Neuronal stem cell (in vitro differentiated cells): ENCODE measurements at regions not wholly inside any gene's neighbourhood (a gene's known extent, or its start where the extent isn't known, plus 50 kb on each side); places are given as distances from the start of the nearest gene placed in this dataset.

Experiments used
- DNase-seq: peaks from one replicate; pipeline ENCODE4 v3.0.0-alpha.2; 2013; ENCODE audit warnings: low spot score
- H2AFZ ChIP-seq: one replicate; pipeline ENCODE4 v1.6.1; 2013; ENCODE audit warnings: mild to moderate bottlenecking, low read length, inconsistent platforms
- H2AK5ac ChIP-seq: 2 replicates; pipeline ENCODE4 v1.6.1; 2013; ENCODE audit warnings: low read depth, mild to moderate bottlenecking, inconsistent platforms, low read length, moderate library complexity, mixed read lengths
- H2BK120ac ChIP-seq: 2 replicates; pipeline ENCODE4 v1.6.1; 2013; ENCODE audit warnings: low read depth, mild to moderate bottlenecking, inconsistent platforms, low read length, moderate library complexity, mixed read lengths
- H2BK12ac ChIP-seq: one replicate; pipeline ENCODE4 v1.6.1; 2013; ENCODE audit warnings: low read length, inconsistent platforms
- H2BK15ac ChIP-seq: 2 replicates; pipeline ENCODE4 v1.6.1; 2013; ENCODE audit warnings: mild to moderate bottlenecking, low read length, inconsistent platforms, mixed read lengths
- H2BK5ac ChIP-seq: one replicate; pipeline ENCODE4 v1.6.1; 2013; ENCODE audit warnings: inconsistent platforms, mild to moderate bottlenecking, low read length, moderate library complexity
- H3K14ac ChIP-seq: one replicate; pipeline ENCODE4 v1.6.1; 2013; ENCODE audit warnings: low read length, inconsistent platforms
- H3K18ac ChIP-seq: 2 replicates; pipeline ENCODE4 v1.6.1; 2013; ENCODE audit warnings: low read length, inconsistent platforms
- H3K23ac ChIP-seq: 2 replicates; pipeline ENCODE4 v1.6.1; 2013; ENCODE audit warnings: low read depth, mild to moderate bottlenecking, mixed read lengths, low read length, inconsistent platforms; ENCODE audit not compliant: poor library complexity
- H3K27ac ChIP-seq: replicated peaks from 3 replicates; pipeline ENCODE4 v1.5.1; 2013; ENCODE audit warnings: low read length, inconsistent platforms
- H3K27me3 ChIP-seq, 3 experiments: 2 replicates each; pipeline ENCODE4 v1.6.1; 2013; ENCODE audit warnings: low read length in 3 of 3, mild to moderate bottlenecking in 2 of 3, inconsistent platforms in 1 of 3, low read depth in 1 of 3, mixed read lengths in 1 of 3, moderate library complexity in 1 of 3; ENCODE audit not compliant: control insufficient read depth in 3 of 3, insufficient read depth in 3 of 3
- H3K36me3 ChIP-seq, 2 donors: replicated peaks in 1 of 2; 2 replicates each; pipeline ENCODE4 v1.6.1; 2013; ENCODE audit warnings: low read length in 2 of 2; ENCODE audit not compliant: control insufficient read depth in 2 of 2, insufficient read depth in 2 of 2
- H3K4ac ChIP-seq: 2 replicates; pipeline ENCODE4 v1.6.1; 2013; ENCODE audit warnings: inconsistent platforms, mild to moderate bottlenecking, low read length, moderate library complexity
- H3K4me1 ChIP-seq, 2 donors: 1 replicate in 1 of 2; 2 replicates in 1 of 2; pipeline ENCODE4 v1.6.1; 2013; ENCODE audit warnings: low read length in 2 of 2, low read depth in 1 of 2; ENCODE audit not compliant: control insufficient read depth in 2 of 2, insufficient read depth in 1 of 2
- H3K4me2 ChIP-seq: one replicate; pipeline ENCODE4 v1.6.1; 2013; ENCODE audit warnings: mild to moderate bottlenecking, low read length, inconsistent platforms; ENCODE audit not compliant: insufficient read depth, poor library complexity, severe bottlenecking
- H3K4me3 ChIP-seq, 2 donors: 2 replicates each; pipeline ENCODE4 v1.5.1; 2013; ENCODE audit warnings: low read length in 2 of 2, mild to moderate bottlenecking in 2 of 2, inconsistent platforms in 1 of 2, moderate library complexity in 1 of 2
- H3K79me1 ChIP-seq: one replicate; pipeline ENCODE4 v1.6.1; 2013; ENCODE audit warnings: low read depth, mild to moderate bottlenecking, inconsistent platforms, low read length, moderate library complexity
- H3K9ac ChIP-seq: one replicate; pipeline ENCODE4 v1.6.1; 2013; ENCODE audit warnings: mild to moderate bottlenecking, low read depth, low read length, inconsistent platforms; ENCODE audit not compliant: poor library complexity
- H3K9me3 ChIP-seq, 2 donors: replicated peaks in 1 of 2; 2 replicates each; pipeline versions ENCODE3 to v1.6.1; 2013; ENCODE audit warnings: low read length in 2 of 2, mild to moderate bottlenecking in 2 of 2, inconsistent platforms in 1 of 2, low read depth in 1 of 2, mixed read lengths in 1 of 2, moderate library complexity in 1 of 2; ENCODE audit not compliant: control insufficient read depth in 2 of 2, insufficient read depth in 1 of 2
- H4K8ac ChIP-seq: one replicate; pipeline ENCODE4 v1.6.1; 2013; ENCODE audit warnings: low read depth, mild to moderate bottlenecking, inconsistent platforms, low read length, moderate library complexity
- H4K91ac ChIP-seq: one replicate; pipeline ENCODE4 v1.6.1; 2013; ENCODE audit warnings: low read length, low read depth, mild to moderate bottlenecking, inconsistent platforms; ENCODE audit not compliant: poor library complexity
- WGBS, 2 donors: extraction: QIAGEN DNeasy Blood & Tissue Kit; methylation state at CpG; one replicate each; pipeline ENCODE4 v1.1.7; 2013; ENCODE audit warnings: missing lambda C conversion rate in 2 of 2, mixed read lengths in 1 of 2; ENCODE audit not compliant: insufficient read length in 2 of 2, insufficient replicate concordance in 1 of 2; ENCODE audit errors: extremely low coverage in 2 of 2; 5-methylcytosine and 5-hydroxymethylcytosine counted together

DNA sequence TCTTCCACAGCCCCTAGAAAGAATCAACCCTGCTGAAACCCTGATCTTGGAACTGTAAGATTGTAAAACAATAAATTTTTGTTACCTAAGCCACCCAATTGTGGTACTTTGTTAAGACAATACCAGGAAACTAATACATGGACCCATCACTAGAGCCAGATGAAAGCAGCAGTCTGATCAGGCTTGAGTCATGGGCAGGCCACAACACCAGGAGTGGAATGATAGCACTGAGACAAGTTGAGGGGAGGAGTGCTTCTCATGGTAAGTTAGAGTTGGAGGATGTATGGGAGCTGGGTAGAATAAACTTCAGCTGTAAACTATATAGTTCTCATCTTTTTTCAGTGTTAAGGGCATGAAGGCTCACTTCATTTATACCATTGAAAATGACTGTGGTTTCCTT lies 164.4 kb upstream of the OR13F1 start:
- H3K4ac ChIP-seq: no peak overlapping the region
- DNase-seq: no peak
- no peak overlapping the region for H3K14ac ChIP-seq
- no peak overlapping the region for H2BK120ac ChIP-seq
- H2BK5ac ChIP-seq: no peak overlapping the region
- H3K4me3 ChIP-seq: no peak overlapping the region
- no peak overlapping the region for H2BK15ac ChIP-seq
- no peak overlapping the region for H4K91ac ChIP-seq
- H3K36me3 ChIP-seq: no peaks in the 10 kb centered on the region
- H2AFZ ChIP-seq: no peak overlapping the region
- no peak overlapping the region for H3K27ac ChIP-seq
- H3K27me3 ChIP-seq: no peaks in the 10 kb centered on the region
- no peak overlapping the region for H4K8ac ChIP-seq
- H3K23ac ChIP-seq: no peak overlapping the region
- no peak overlapping the region for H2AK5ac ChIP-seq
- no peak overlapping the region for H3K9ac ChIP-seq
- no peak overlapping the region for H3K4me2 ChIP-seq
- H3K9me3 ChIP-seq: no peaks in the 10 kb centered on the region
- H2BK12ac ChIP-seq: no peak overlapping the region
- no peaks in the 10 kb centered on the region for H3K4me1 ChIP-seq
- H3K18ac ChIP-seq: no peak overlapping the region
- H3K79me1 ChIP-seq: no peaks in the 10 kb centered on the region

DNA sequence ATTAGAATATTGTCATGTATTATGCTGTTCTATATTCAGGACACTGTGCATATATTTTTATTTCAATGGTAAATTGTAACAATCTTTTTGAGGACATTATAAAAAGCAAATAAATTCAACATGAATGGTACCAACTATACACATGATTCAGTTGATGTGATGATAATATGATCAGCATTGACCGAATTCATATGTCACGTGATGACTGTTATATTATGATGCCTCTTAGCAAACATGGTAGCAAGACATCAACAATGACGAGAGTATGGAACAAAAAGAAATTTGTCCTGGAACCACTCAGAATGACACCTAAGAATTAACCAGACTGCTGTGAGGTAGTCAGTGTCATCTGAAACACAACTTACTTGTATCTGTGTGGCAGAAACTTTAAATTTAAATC lies 161.5 kb upstream of the OR13F1 start:
- H3K36me3 ChIP-seq: no peaks in the 10 kb centered on the region
- no peaks in the 10 kb centered on the region for H3K79me1 ChIP-seq
- no peak overlapping the region for H3K4ac ChIP-seq
- H2AK5ac ChIP-seq: no peak overlapping the region
- H2BK15ac ChIP-seq: no peak overlapping the region
- no peak overlapping the region for H4K8ac ChIP-seq
- H4K91ac ChIP-seq: no peak overlapping the region
- no peak overlapping the region for H3K4me2 ChIP-seq
- H3K23ac ChIP-seq: no peak overlapping the region
- no peak overlapping the region for H2BK120ac ChIP-seq
- no peak overlapping the region for H2AFZ ChIP-seq
- no peak overlapping the region for H3K14ac ChIP-seq
- no peak overlapping the region for H2BK5ac ChIP-seq
- no peak for DNase-seq
- no peaks in the 10 kb centered on the region for H3K9me3 ChIP-seq
- no peak overlapping the region for H3K27ac ChIP-seq
- WGBS, 2 donors: no CpG with 5 or more reads among the region's 3 CpGs
- no peaks in the 10 kb centered on the region for H3K27me3 ChIP-seq
- no peak overlapping the region for H3K4me3 ChIP-seq
- no peak overlapping the region for H3K9ac ChIP-seq
- H2BK12ac ChIP-seq: no peak overlapping the region
- H3K18ac ChIP-seq: no peak overlapping the region
- H3K4me1 ChIP-seq: no peaks in the 10 kb centered on the region

DNA sequence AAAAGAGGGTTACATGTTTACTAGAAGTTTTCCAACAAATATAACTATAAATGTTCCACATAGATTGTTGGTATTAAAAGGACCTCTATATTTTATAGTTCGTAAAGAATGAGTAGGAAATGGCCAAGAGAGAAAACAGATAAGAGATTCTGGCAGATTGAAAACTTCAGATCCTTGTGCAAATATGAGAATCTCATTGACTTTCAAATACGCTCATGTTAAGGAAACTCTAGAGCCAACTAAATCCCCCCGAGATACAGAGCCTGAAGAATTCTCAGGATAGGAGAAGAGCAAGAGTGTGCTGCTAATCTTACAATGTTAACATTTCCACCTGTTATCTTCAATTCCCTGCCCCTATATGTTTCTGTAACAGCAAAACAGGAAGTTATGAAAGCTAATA lies 159.0 kb upstream of the OR13F1 start:
- no peak overlapping the region for H2BK120ac ChIP-seq
- H3K79me1 ChIP-seq: no peaks in the 10 kb centered on the region
- H3K4me2 ChIP-seq: no peak overlapping the region
- no peak overlapping the region for H3K27ac ChIP-seq
- H2BK15ac ChIP-seq: no peak overlapping the region
- no CpG with 5 or more reads among the region's 3 CpGs for WGBS, 2 donors
- no peak overlapping the region for H3K4me3 ChIP-seq
- H3K9me3 ChIP-seq: no peaks in the 10 kb centered on the region
- H3K4ac ChIP-seq: no peak overlapping the region
- H4K91ac ChIP-seq: no peak overlapping the region
- no peak for DNase-seq
- H2AK5ac ChIP-seq: no peak overlapping the region
- no peak overlapping the region for H3K14ac ChIP-seq
- no peak overlapping the region for H3K9ac ChIP-seq
- H4K8ac ChIP-seq: no peak overlapping the region
- no peak overlapping the region for H2BK12ac ChIP-seq
- no peaks in the 10 kb centered on the region for H3K36me3 ChIP-seq
- no peaks in the 10 kb centered on the region for H3K27me3 ChIP-seq
- no peak overlapping the region for H2AFZ ChIP-seq
- H3K23ac ChIP-seq: no peak overlapping the region
- H3K4me1 ChIP-seq: no peaks in the 10 kb centered on the region
- no peak overlapping the region for H3K18ac ChIP-seq
- H2BK5ac ChIP-seq: no peak overlapping the region

DNA sequence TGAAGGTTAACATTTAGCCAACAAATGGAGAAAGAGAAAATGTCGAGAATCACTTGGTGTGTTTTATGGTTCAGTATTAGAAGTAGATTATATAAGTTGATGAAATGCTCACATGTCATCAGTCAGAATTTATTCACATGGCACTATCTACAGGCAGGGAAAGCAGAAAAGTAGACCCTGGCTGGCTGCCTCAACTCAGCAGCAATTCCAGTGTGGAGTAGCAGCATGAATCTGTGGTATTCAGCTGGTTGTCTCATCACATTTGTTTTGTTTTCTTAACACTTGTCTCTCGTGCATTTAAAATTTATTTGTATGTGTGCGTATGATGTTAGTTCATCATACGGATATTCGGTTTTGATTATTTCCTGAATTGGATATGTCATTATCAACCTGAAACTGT lies 153.5 kb upstream of the OR13F1 start:
- no peak overlapping the region for H3K27ac ChIP-seq
- no peak overlapping the region for H3K4me3 ChIP-seq
- no peak overlapping the region for H3K4me2 ChIP-seq
- no peak overlapping the region for H3K18ac ChIP-seq
- no peak overlapping the region for H3K4ac ChIP-seq
- no peak overlapping the region for H3K9ac ChIP-seq
- H3K79me1 ChIP-seq: no peaks in the 10 kb centered on the region
- DNase-seq: no peak
- H2BK15ac ChIP-seq: no peak overlapping the region
- H3K9me3 ChIP-seq: no peaks in the 10 kb centered on the region
- no peaks in the 10 kb centered on the region for H3K27me3 ChIP-seq
- no peaks in the 10 kb centered on the region for H3K36me3 ChIP-seq
- no peak overlapping the region for H3K14ac ChIP-seq
- no peaks in the 10 kb centered on the region for H3K4me1 ChIP-seq
- H2BK12ac ChIP-seq: no peak overlapping the region
- H4K91ac ChIP-seq: no peak overlapping the region
- no peak overlapping the region for H2AK5ac ChIP-seq
- H4K8ac ChIP-seq: no peak overlapping the region
- no peak overlapping the region for H2BK120ac ChIP-seq
- WGBS, 2 donors: no CpG with 5 or more reads among the region's 5 CpGs
- no peak overlapping the region for H2AFZ ChIP-seq
- H2BK5ac ChIP-seq: no peak overlapping the region
- no peak overlapping the region for H3K23ac ChIP-seq
